Vagina (tissue), 2 donors: ENCODE measurements at regions not wholly inside any gene's neighbourhood (a gene's known extent, or its start where the extent isn't known, plus 50 kb on each side); places are given as distances from the start of the nearest gene placed in this dataset.

Experiments used
- DNase-seq, 2 donors: peaks; one replicate each; pipeline ENCODE4 v3.0.0-alpha.2; 2017; ENCODE audit errors: extremely low spot score in 2 of 2
- H3K27ac ChIP-seq: fragments of 200-600 bp; sonication (generic); one replicate; pipeline ENCODE4 v1.5.1; 2019
- H3K27me3 ChIP-seq: fragments of 200-600 bp; sonication (generic); one replicate; pipeline ENCODE4 v1.5.1; 2019
- H3K36me3 ChIP-seq, 2 donors: fragments of 200-600 bp; sonication (generic); one replicate each; pipeline ENCODE4 v1.5.1; 2017 to 2019
- H3K4me1 ChIP-seq: fragments of 200-600 bp; sonication (generic); one replicate; pipeline ENCODE4 v1.5.1; 2019
- H3K4me3 ChIP-seq, 2 donors: fragments of 200-600 bp; sonication (generic); 1 replicate in 1 of 2; 2 replicates in 1 of 2; pipeline ENCODE4 v1.5.1; 2016 to 2019
- H3K9me3 ChIP-seq: fragments of 200-600 bp; sonication (generic); one replicate; pipeline ENCODE4 v1.5.1; 2019
- POLR2A ChIP-seq, 2 donors: fragments of 450-650 bp; IDR thresholded peaks; one replicate each; pipeline ENCODE4 v1.6.1; 2017; ENCODE audit warnings: antibody characterized with exemption in 2 of 2, mild to moderate bottlenecking in 2 of 2, moderate library complexity in 2 of 2
- POLR2AphosphoS5 ChIP-seq, 2 donors: sonication (generic); formaldehyde crosslinking; IDR thresholded peaks; one replicate each; pipeline ENCODE4 v1.9.0; 2017; ENCODE audit warnings: antibody characterized with exemption in 2 of 2, mild to moderate bottlenecking in 2 of 2, low read depth in 1 of 2; ENCODE audit not compliant: insufficient read depth in 1 of 2
- intact Hi-C: fragments of 100-400 bp; cut with DNase I; formaldehyde crosslinking; loops from one replicate; pipeline ENCODE4 v1.15.1; 2023
- TF ChIP-seq, protein P1 (sequence below), 3 experiments: fragments of 450-650 bp in 2 of 3; fragments of 200-600 bp in 1 of 3; sonication (generic) in 1 of 3; IDR thresholded peaks; one replicate each; pipeline ENCODE4 v1.5.1; 2017 to 2019; ENCODE audit warnings: antibody characterized with exemption in 3 of 3, mild to moderate bottlenecking in 2 of 3, moderate library complexity in 2 of 3

DNA sequence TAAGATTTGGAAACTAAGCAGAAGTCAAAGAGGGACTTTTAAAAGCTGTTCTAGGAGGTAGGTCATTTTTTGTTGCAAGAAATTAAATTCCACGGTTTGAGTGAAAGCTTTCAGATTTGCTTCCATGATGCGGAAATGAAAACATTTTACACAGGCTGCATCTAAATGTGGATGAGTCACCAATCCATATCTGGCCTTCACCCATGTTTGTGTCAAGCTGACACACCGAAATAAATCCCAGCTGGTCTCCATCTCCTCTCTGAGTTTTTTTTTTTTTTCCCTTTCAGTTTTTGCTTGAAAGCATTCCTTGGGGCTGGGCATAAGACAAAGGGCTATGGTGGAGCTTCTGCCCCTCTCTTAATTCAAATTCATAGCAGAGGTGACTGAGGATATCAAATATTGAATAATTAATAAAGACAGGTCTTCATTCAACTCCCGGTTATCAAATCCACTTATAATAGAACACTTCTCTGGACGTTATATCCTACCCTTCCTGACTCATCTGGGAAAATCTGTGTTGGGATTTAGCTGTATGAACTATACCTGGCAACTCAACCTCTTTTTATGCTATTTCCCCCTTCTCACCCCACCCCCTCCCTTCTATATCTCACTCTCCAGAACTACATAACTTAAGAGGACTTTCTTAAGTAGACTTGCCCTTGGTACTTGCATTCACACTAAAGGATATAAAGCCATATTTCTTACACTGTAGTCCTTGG is 558.3 kb upstream of the GCFC2 start:
- no peak for DNase-seq

DNA sequence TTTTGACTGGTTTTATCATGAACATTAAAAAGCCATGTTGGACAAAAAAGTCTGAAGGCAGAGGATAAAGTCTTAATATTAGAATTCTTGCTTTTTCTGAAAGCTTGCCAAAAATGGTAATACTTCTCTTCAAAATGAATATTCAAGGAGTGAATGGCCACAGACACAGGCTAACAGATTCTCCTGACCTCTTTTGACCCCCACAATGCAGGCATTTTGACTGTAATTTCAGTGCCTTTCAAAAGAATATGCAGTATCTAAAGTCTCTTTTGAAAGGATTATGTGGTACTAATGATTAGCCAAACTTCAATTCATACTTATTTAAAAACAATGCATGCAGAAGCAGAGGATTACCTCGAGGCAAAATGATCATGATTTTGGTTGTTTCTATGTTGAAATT is 557.8 kb upstream of the GCFC2 start:
- no peaks in the 10 kb centered on the region for H3K9me3 ChIP-seq
- DNase-seq = no peak

More for the DNA sequence above, 558.3 kb upstream of the GCFC2 start:
- H3K4me3 ChIP-seq = no peak overlapping the region
- TF ChIP-seq, protein P1, sequence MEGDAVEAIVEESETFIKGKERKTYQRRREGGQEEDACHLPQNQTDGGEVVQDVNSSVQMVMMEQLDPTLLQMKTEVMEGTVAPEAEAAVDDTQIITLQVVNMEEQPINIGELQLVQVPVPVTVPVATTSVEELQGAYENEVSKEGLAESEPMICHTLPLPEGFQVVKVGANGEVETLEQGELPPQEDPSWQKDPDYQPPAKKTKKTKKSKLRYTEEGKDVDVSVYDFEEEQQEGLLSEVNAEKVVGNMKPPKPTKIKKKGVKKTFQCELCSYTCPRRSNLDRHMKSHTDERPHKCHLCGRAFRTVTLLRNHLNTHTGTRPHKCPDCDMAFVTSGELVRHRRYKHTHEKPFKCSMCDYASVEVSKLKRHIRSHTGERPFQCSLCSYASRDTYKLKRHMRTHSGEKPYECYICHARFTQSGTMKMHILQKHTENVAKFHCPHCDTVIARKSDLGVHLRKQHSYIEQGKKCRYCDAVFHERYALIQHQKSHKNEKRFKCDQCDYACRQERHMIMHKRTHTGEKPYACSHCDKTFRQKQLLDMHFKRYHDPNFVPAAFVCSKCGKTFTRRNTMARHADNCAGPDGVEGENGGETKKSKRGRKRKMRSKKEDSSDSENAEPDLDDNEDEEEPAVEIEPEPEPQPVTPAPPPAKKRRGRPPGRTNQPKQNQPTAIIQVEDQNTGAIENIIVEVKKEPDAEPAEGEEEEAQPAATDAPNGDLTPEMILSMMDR (IDR thresholded peaks at IDR 0.05) = no peak
- TF ChIP-seq POLR2AphosphoS5 (IDR thresholded peaks at IDR 0.05; ENCODE audit: insufficient read depth in 1 of 2, low read depth in 1 of 2) (no peak), POLR2A (IDR thresholded peaks at IDR 0.05) (no peak)
- intact Hi-C loops = no loop called here
- H3K27me3 ChIP-seq = no peaks in the 10 kb centered on the region
- H3K36me3 ChIP-seq = no peaks in the 10 kb centered on the region
- no peak overlapping the region for H3K27ac ChIP-seq
- H3K9me3 ChIP-seq = no peaks in the 10 kb centered on the region
- no peaks in the 10 kb centered on the region for H3K4me1 ChIP-seq

DNA sequence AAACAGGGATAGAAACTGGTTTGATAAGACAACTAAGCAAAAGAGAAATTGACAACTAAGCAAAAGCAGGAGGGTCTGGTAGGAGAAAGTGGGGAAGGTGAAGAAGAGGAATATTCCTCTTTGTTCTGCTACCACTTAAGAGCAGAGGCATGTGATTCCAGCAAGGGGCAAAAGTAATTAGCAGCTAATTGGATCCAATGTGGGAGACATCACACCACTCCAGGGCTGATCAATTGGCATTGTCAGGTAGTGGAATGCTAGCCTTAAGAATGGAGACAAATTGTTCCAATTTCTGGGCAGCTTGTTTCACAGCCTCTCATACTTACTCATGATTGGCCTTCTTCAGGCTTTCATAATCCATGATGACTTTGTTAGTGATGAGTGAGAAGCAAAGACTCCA is 547.1 kb upstream of the GCFC2 start:
- Histone ChIP-seq H3K36me3 (no peaks in the 10 kb centered on the region), H3K9me3 (no peaks in the 10 kb centered on the region), H3K4me3 (no peak overlapping the region), H3K27ac (no peak overlapping the region), H3K27me3 (no peaks in the 10 kb centered on the region), H3K4me1 (no peaks in the 10 kb centered on the region)
- DNase-seq = no peak
- intact Hi-C loops = no loop called here
- TF ChIP-seq, protein P1 (IDR thresholded peaks at IDR 0.05) = no peak
- TF ChIP-seq POLR2AphosphoS5 (IDR thresholded peaks at IDR 0.05; ENCODE audit: insufficient read depth in 1 of 2, low read depth in 1 of 2) = no peak
- no peak for TF ChIP-seq POLR2A (IDR thresholded peaks at IDR 0.05)

More for the DNA sequence above, 557.8 kb upstream of the GCFC2 start:
- Histone ChIP-seq H3K4me1 (no peaks in the 10 kb centered on the region), H3K27ac (no peak overlapping the region), H3K27me3 (no peaks in the 10 kb centered on the region), H3K4me3 (no peak overlapping the region), H3K36me3 (no peaks in the 10 kb centered on the region)
- intact Hi-C loops = no loop called here
- TF ChIP-seq POLR2AphosphoS5 (IDR thresholded peaks at IDR 0.05; ENCODE audit: insufficient read depth in 1 of 2, low read depth in 1 of 2) (no peak), POLR2A (IDR thresholded peaks at IDR 0.05) (no peak)

DNA sequence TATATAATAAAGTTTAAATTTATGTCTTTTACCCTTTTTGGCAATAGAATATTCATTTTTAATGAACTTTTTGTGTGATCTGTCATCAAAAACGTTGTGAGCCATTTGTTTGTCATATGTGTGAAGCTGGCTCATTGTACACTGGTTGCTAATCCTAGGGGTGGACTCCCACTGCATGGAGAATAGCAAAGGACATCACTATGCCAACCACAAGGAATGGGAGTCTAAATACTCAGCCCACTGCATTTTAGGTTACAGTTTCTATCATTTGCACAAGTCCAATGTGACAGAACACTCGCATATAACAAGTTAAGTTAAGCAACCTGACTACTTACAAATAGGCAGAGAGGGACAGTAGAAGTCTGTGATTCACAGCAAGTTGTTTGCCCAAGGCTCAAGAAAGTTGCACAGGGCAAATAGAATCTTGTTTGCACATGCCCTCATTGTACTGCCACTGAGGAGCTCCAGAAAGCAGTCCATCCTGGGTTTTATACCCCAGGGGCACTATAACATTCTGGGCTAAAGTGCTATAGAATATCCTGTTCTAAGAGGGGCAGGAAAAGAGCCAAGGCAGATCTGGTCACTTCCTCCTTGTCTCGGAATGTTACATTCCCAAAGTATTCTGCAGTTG is 545.9 kb upstream of the GCFC2 start:
- intact Hi-C loops = no loop called here
- no peaks in the 10 kb centered on the region for H3K36me3 ChIP-seq
- H3K4me1 ChIP-seq = no peaks in the 10 kb centered on the region
- DNase-seq = no peak
- TF ChIP-seq, protein P1 (IDR thresholded peaks at IDR 0.05) = no peak
- TF ChIP-seq POLR2AphosphoS5 (IDR thresholded peaks at IDR 0.05; ENCODE audit: insufficient read depth in 1 of 2, low read depth in 1 of 2) (no peak), POLR2A (IDR thresholded peaks at IDR 0.05) (no peak)
- no peaks in the 10 kb centered on the region for H3K9me3 ChIP-seq
- H3K4me3 ChIP-seq = no peak overlapping the region
- no peak overlapping the region for H3K27ac ChIP-seq
- no peaks in the 10 kb centered on the region for H3K27me3 ChIP-seq

DNA sequence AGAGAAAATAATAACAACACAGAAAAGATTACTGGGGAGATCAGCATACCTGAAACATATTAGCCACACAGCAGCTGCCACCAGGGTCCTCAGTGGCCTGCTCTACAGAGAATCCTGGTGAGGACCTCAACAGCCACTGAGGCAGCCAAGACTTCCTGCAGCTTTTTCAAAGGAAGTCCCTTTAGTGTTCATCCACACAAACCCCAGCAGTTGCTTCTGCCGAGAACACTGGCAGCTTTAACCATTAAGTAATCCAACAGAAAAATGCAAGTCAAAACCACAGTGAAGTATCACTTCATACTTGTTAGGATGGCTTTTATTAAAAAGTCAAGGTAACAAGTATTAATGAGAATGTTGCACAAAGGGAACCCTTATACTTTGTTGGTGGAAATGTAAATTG is 542.0 kb upstream of the GCFC2 start:
- TF ChIP-seq POLR2A (IDR thresholded peaks at IDR 0.05) = no peak
- TF ChIP-seq, protein P1 (IDR thresholded peaks at IDR 0.05) = no peak
- TF ChIP-seq POLR2AphosphoS5 (IDR thresholded peaks at IDR 0.05; ENCODE audit: insufficient read depth in 1 of 2, low read depth in 1 of 2) = no peak
- Histone ChIP-seq H3K27me3 (no peaks in the 10 kb centered on the region), H3K4me1 (no peaks in the 10 kb centered on the region), H3K27ac (no peak overlapping the region), H3K9me3 (no peaks in the 10 kb centered on the region), H3K36me3 (no peaks in the 10 kb centered on the region), H3K4me3 (no peak overlapping the region)
- no peak for DNase-seq
- intact Hi-C loops = no loop called here
